Endothelial cell of umbilical vein (primary cell): ENCODE measurements at regions not wholly inside any gene's neighbourhood (a gene's known extent, or its start where the extent isn't known, plus 50 kb on each side); places are given as distances from the start of the nearest gene placed in this dataset.

Experiments used
- BruUV-seq: library from RNA; stranded (reverse); fragments of 400-500 nt; replicated peaks from 2 replicates; lab custom pipeline; 2021; lab: Mats Ljungman, UMichigan
- CTCF ChIA-PET: fragments of 300-600, 350-600 bp; sonication (Branson Sonifier 250); formaldehyde crosslinking; loops from one replicate; lab custom pipeline; 2021; ENCODE audit warnings: antibody characterized with exemption, inconsistent platforms; lab: Charles Lee
- POLR2A ChIA-PET: fragments of 300-600, 350-600 bp; sonication (Branson Sonifier 250); formaldehyde crosslinking; loops from one replicate; lab custom pipeline; 2021; ENCODE audit warnings: antibody characterized with exemption, inconsistent platforms; lab: Charles Lee
- DNase-seq: peaks from one replicate; pipeline ENCODE4 v3.0.0-alpha.2; 2011; ENCODE audit warnings: low read depth, low spot score
- FAIRE-seq: peaks from 2 replicates; lab custom pipeline; 2011; peaks lifted over from hg19 to GRCh38; lab: Jason Lieb, UNC
- H2AFZ ChIP-seq: 2 replicates; pipeline ENCODE4 v1.6.0; 2012; ENCODE audit warnings: low read depth, low read length, control low read depth, inconsistent platforms
- H3K27ac ChIP-seq: 2 replicates; pipeline ENCODE4 v1.5.1; 2011; ENCODE audit warnings: low read depth, mild to moderate bottlenecking, control low read depth, low read length, moderate library complexity; ENCODE audit not compliant: insufficient read depth
- H3K27me3 ChIP-seq, 2 experiments: 2 replicates each; pipeline versions ENCODE4 v1.6.0 to v1.6.1; 2011; ENCODE audit warnings: low read length in 2 of 2, mixed read lengths in 1 of 2; ENCODE audit not compliant: control insufficient read depth in 2 of 2, insufficient read depth in 2 of 2
- H3K36me3 ChIP-seq, 2 experiments: 2 replicates in 1 of 2; 3 replicates in 1 of 2; pipeline ENCODE4 v1.5.1; 2011; ENCODE audit warnings: low read length in 2 of 2, mild to moderate bottlenecking in 1 of 2, moderate library complexity in 1 of 2; ENCODE audit not compliant: control insufficient read depth in 2 of 2, insufficient read depth in 2 of 2; ENCODE audit errors: extremely low read depth in 1 of 2
- H3K4me1 ChIP-seq: 3 replicates; pipeline ENCODE4 v1.5.1; 2011; ENCODE audit warnings: mild to moderate bottlenecking, low read length; ENCODE audit not compliant: control insufficient read depth, insufficient read depth; ENCODE audit errors: extremely low read depth
- H3K4me2 ChIP-seq: 2 replicates; pipeline ENCODE4 v1.6.1; 2011; ENCODE audit warnings: low read length, control low read depth, mixed read lengths; ENCODE audit not compliant: insufficient read depth
- H3K4me3 ChIP-seq, 3 experiments: fragments of 200-600 bp in 1 of 3; sonication (generic), shearing (Covaris generic) in 1 of 3; replicated peaks in 1 of 3; 2 replicates each; pipeline ENCODE4 v1.5.1; 2011 to 2016; ENCODE audit warnings: control low read depth in 3 of 3, low read length in 3 of 3, mild to moderate bottlenecking in 2 of 3, inconsistent platforms in 1 of 3, low read depth in 1 of 3, moderate library complexity in 1 of 3; ENCODE audit not compliant: insufficient read depth in 1 of 3
- H3K79me2 ChIP-seq: 2 replicates; pipeline ENCODE4 v1.6.0; 2012; ENCODE audit warnings: low read length, inconsistent platforms; ENCODE audit not compliant: control insufficient read depth, insufficient read depth
- H3K9ac ChIP-seq: replicated peaks from 2 replicates; pipeline ENCODE3; 2011; ENCODE audit warnings: low read length, control low read depth; ENCODE audit not compliant: insufficient read depth; ENCODE audit errors: extremely low read depth
- H3K9me1 ChIP-seq: replicated peaks from 3 replicates; pipeline ENCODE4 v1.6.0; 2011; ENCODE audit warnings: mild to moderate bottlenecking, low read length; ENCODE audit not compliant: control insufficient read depth, insufficient read depth; ENCODE audit errors: extremely low read depth
- H3K9me3 ChIP-seq: replicated peaks from 2 replicates; pipeline ENCODE4 v1.5.1; 2012; ENCODE audit warnings: low read length, inconsistent platforms; ENCODE audit not compliant: control insufficient read depth, insufficient read depth
- H4K20me1 ChIP-seq: replicated peaks from 2 replicates; pipeline ENCODE3; 2011; ENCODE audit warnings: mild to moderate bottlenecking, low read length; ENCODE audit not compliant: control insufficient read depth, insufficient read depth; ENCODE audit errors: extremely low read depth
- CTCF ChIP-seq, 2 donors: IDR thresholded peaks; 1 replicate in 1 of 2; 2 replicates in 1 of 2; pipeline ENCODE4 v1.5.1; 2011; ENCODE audit warnings: low read length in 2 of 2, mild to moderate bottlenecking in 2 of 2, moderate library complexity in 2 of 2, control low read depth in 1 of 2, inconsistent platforms in 1 of 2, low read depth in 1 of 2; ENCODE audit not compliant: insufficient read depth in 1 of 2; ENCODE audit errors: extremely low read depth in 1 of 2
- EZH2 ChIP-seq: IDR thresholded peaks from 2 replicates; pipeline ENCODE4 v1.6.1; 2012; ENCODE audit warnings: borderline replicate concordance, low read depth, mild to moderate bottlenecking, moderate library complexity, low read length, inconsistent platforms; ENCODE audit not compliant: severe bottlenecking
- FOS ChIP-seq: IDR thresholded peaks from 2 replicates; pipeline ENCODE4 v1.6.1; 2011; ENCODE audit warnings: mild to moderate bottlenecking, low read length, moderate library complexity, borderline replicate concordance; ENCODE audit not compliant: insufficient read depth
- GATA2 ChIP-seq: IDR thresholded peaks from 2 replicates; pipeline ENCODE4 v1.7.0; 2011; ENCODE audit warnings: low read depth, mild to moderate bottlenecking, moderate library complexity, mixed read lengths, low read length; ENCODE audit not compliant: insufficient read length, insufficient read depth
- JUN ChIP-seq: IDR thresholded peaks from 2 replicates; pipeline ENCODE4 v1.6.1; 2011; ENCODE audit warnings: borderline replicate concordance, low read depth; ENCODE audit not compliant: insufficient read length, insufficient read depth
- MAX ChIP-seq: IDR thresholded peaks from 2 replicates; pipeline ENCODE4 v1.6.1; 2011; ENCODE audit not compliant: insufficient read depth, insufficient read length
- MYC ChIP-seq: IDR thresholded peaks from one replicate; pipeline ENCODE4 v1.6.1; 2011; ENCODE audit warnings: mild to moderate bottlenecking, low read depth, low read length
- POLR2A ChIP-seq: IDR thresholded peaks from 2 replicates; pipeline ENCODE4 v1.6.1; 2012; ENCODE audit warnings: low read depth, mild to moderate bottlenecking, control low read depth, low read length
- POLR2AphosphoS5 ChIP-seq: IDR thresholded peaks from 2 replicates; pipeline ENCODE4 v1.6.1; 2012; ENCODE audit warnings: low read depth, mild to moderate bottlenecking, control low read depth, low read length, moderate library complexity; ENCODE audit not compliant: insufficient read depth
- dilution Hi-C: fragments of 300-500 bp; cut with MboI; formaldehyde crosslinking; loops from one replicate; pipeline ENCODE4 v1.15.0; 2019; ENCODE audit warnings: low sequenced_read_pairs; ENCODE audit not compliant: extremely low pct_ligation_motif_present
- intact Hi-C: fragments of 100-400 bp; cut with micrococcal nuclease; formaldehyde crosslinking; loops from one replicate; pipeline ENCODE4 v1.10.0; 2022

- H3K4me1 ChIP-seq = no peaks in the 10 kb centered on the region
- no peak overlapping the region for H3K9ac ChIP-seq
- H3K4me2 ChIP-seq = no peak overlapping the region
- no peaks in the 10 kb centered on the region for H3K79me2 ChIP-seq
- ChIA-PET CTCF (no interaction called here), POLR2A (no interaction called here)
- no peaks in the 10 kb centered on the region for H3K9me1 ChIP-seq
- H3K9me3 ChIP-seq = no peaks in the 10 kb centered on the region
- H3K36me3 ChIP-seq = no peaks in the 10 kb centered on the region
- no peak overlapping the region for H3K27ac ChIP-seq
- BruUV-seq = no TSS peak
- H4K20me1 ChIP-seq = no peaks in the 10 kb centered on the region
- H3K4me3 ChIP-seq = no peak overlapping the region
- TF ChIP-seq MAX = no peak
- no peak for TF ChIP-seq JUN
- H2AFZ ChIP-seq = no peak overlapping the region
- FAIRE-seq (no peak), DNase-seq (no peak)
- dilution Hi-C loops (no loop called here), intact Hi-C loops (no loop called here)
- H3K27me3 ChIP-seq = peaks cover 0 to 1% of the 10 kb centered on the region in 2 experiments
Measured at GRCh38 chr18:10197097-10197496, 257.3 kb upstream of the APCDD1 start.

- H3K79me2 ChIP-seq = no peaks in the 10 kb centered on the region
- H3K36me3 ChIP-seq = no peaks in the 10 kb centered on the region
- no peaks in the 10 kb centered on the region for H3K9me1 ChIP-seq
- no peak for DNase-seq
- CTCF ChIA-PET = no interaction called here
- TF ChIP-seq GATA2 (no peak), CTCF (IDR thresholded peaks at IDR 0.05; ENCODE audit: extremely low read depth in 1 of 2, insufficient read depth in 1 of 2, low read depth in 1 of 2, low read length in 2 of 2) (no peak), EZH2 (no peak), JUN (no peak), POLR2AphosphoS5 (no peak), MAX (no peak), FOS (no peak), POLR2A (no peak), MYC (no peak)
- no TSS peak for BruUV-seq
- no peaks in the 10 kb centered on the region for H3K4me1 ChIP-seq
- H2AFZ ChIP-seq = no peak overlapping the region
- no peaks in the 10 kb centered on the region for H4K20me1 ChIP-seq
- FAIRE-seq = no peak
- no peak overlapping the region for H3K27ac ChIP-seq
- no peak overlapping the region for H3K9ac ChIP-seq
- peaks cover 0 to 1% of the 10 kb centered on the region in 2 experiments for H3K27me3 ChIP-seq
- H3K4me2 ChIP-seq = no peak overlapping the region
- dilution Hi-C loops (no loop called here), intact Hi-C loops (no loop called here)
- POLR2A ChIA-PET = no interaction called here
- H3K9me3 ChIP-seq = no peaks in the 10 kb centered on the region
- no peak overlapping the region for H3K4me3 ChIP-seq
Measured at GRCh38 chr18:10201226-10201625, 253.2 kb upstream of the APCDD1 start.
